HFF-Myc (cell line): ENCODE measurements at regions not wholly inside any gene's neighbourhood (a gene's known extent, or its start where the extent isn't known, plus 50 kb on each side); places are given as distances from the start of the nearest gene placed in this dataset.

ENCODE experiments used
- DNase-seq: peaks from one replicate; pipeline ENCODE4 v3.0.0-alpha.2; 2011; ENCODE audit warnings: low read depth; ENCODE audit errors: extremely low read depth
- H3K4me3 ChIP-seq: replicated peaks from 2 replicates; pipeline ENCODE4 v1.5.1; 2011; ENCODE audit warnings: low read depth, mild to moderate bottlenecking, control low read depth, low read length
- CTCF ChIP-seq: IDR thresholded peaks from 2 replicates; pipeline ENCODE4 v1.5.1; 2012; ENCODE audit warnings: mild to moderate bottlenecking, low read depth, low read length, control low read depth; ENCODE audit errors: missing control alignments

- TF ChIP-seq CTCF: no peak
- no peak overlapping the region for H3K4me3 ChIP-seq
- no peak for DNase-seq
Observed at GRCh38 chr1:98398092-98398491, 263.4 kb upstream of the SNX7 start.

- DNase-seq: no peak
- no peak for TF ChIP-seq CTCF
- H3K4me3 ChIP-seq: no peak overlapping the region
Observed at GRCh38 chr1:98393719-98394118, 267.8 kb upstream of the SNX7 start.

GRCh38 chr1:98391175-98391574, 270.3 kb upstream of the SNX7 start:
- DNase-seq: no peak
- TF ChIP-seq CTCF: no peak
- H3K4me3 ChIP-seq: no peak overlapping the region

- no peak for DNase-seq
- TF ChIP-seq CTCF: no peak
Observed at GRCh38 chr1:98389809-98390208, 271.7 kb upstream of the SNX7 start.

DNA sequence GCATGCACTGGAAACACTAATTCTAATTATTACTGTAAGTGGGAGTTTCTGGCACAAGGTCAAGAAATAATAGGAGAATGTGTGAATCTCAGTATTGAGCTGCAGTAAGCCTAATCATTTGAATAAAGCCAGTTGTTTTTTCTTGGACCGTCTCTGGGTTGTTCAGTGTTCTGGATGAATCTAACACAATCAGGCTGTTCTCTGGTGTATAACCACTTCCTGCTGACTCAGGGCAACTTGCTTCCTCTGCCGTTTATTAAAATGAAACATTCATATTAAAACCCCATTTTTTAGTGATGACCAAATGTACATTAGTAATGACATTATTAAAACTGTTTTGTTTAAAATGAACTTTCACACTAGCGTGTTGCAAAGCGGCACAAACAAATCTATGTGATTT, 273.1 kb upstream of the SNX7 start:
- H3K4me3 ChIP-seq: no peak overlapping the region
- no peak for TF ChIP-seq CTCF
- DNase-seq: peak; percentile 77

More at GRCh38 chr1:98389809-98390208, 271.7 kb upstream of the SNX7 start:
- H3K4me3 ChIP-seq: no peak overlapping the region

DNA sequence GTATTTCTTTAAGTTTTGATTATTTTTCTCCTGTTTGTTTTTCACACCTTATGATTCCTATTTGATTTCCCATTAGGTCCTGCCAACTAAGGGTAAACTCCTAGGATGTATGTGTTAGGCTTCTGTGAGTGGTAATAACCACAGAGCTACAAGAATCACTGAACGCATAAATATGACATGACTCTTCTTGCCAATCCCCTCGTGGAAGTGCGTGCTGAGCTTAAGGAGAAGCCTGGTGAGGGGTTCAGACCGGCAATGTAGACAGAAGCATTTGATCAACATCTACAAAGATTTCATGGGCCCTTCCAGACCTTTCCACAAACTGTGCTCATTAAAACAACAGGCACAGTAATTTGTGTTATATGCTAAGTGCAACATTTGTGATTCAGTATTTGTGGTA, 273.8 kb upstream of the SNX7 start:
- no peak for TF ChIP-seq CTCF
- no peak for DNase-seq
- no peak overlapping the region for H3K4me3 ChIP-seq

- DNase-seq: no peak
- TF ChIP-seq CTCF: no peak
- H3K4me3 ChIP-seq: no peak overlapping the region
Observed at GRCh38 chr1:98386675-98387440, 274.7 kb upstream of the SNX7 start.
